ENCODE measurements at regions not wholly inside any gene's neighbourhood (a gene's known extent, or its start where the extent isn't known, plus 50 kb on each side); places are given as distances from the start of the nearest gene placed in this dataset.
"Not testable (repeated sequence)": the region's sequence is repeated elsewhere in the genome, so short reads cannot be mapped to it uniquely, and the experiment has no call there.

GRCh38 chr11:15837901-15838489 lies 518.4 kb downstream of the SOX6 start:
- no peak overlapping the region for H3K4me3 ChIP-seq (ENCODE audit: insufficient read depth, low read depth, low read length)
- H3K4me1 ChIP-seq (ENCODE audit: control insufficient read depth, insufficient read depth, low read length), result peaks cover 10% of the 10 kb centered on the region
- no peaks in the 10 kb centered on the region for H3K9me3 ChIP-seq (ENCODE audit: control insufficient read depth, low read length)
- no peak overlapping the region for H3K27ac ChIP-seq (ENCODE audit: insufficient read depth, low read depth, low read length, poor library complexity, severe bottlenecking)
- no peaks in the 10 kb centered on the region for H3K27me3 ChIP-seq (ENCODE audit: control insufficient read depth, insufficient read depth, low read length, poor library complexity, severe bottlenecking)
- H3K36me3 ChIP-seq (ENCODE audit: control insufficient read depth, insufficient read depth, low read length), result no peaks in the 10 kb centered on the region
- WGBS, 2 experiments, result 96 to 99% methylated on average over 4 of the region's 4 CpGs

GRCh38 chr11:15839061-15839460 lies 517.3 kb downstream of the SOX6 start:
- Histone ChIP-seq H3K4me1 (ENCODE audit: control insufficient read depth, insufficient read depth, low read length) (peaks cover 17% of the 10 kb centered on the region), H3K27ac (ENCODE audit: insufficient read depth, low read depth, low read length, poor library complexity, severe bottlenecking) (no peak overlapping the region), H3K9me3 (ENCODE audit: control insufficient read depth, low read length) (no peaks in the 10 kb centered on the region), H3K4me3 (ENCODE audit: insufficient read depth, low read depth, low read length) (no peak overlapping the region), H3K27me3 (ENCODE audit: control insufficient read depth, insufficient read depth, low read length, poor library complexity, severe bottlenecking) (no peaks in the 10 kb centered on the region), H3K36me3 (ENCODE audit: control insufficient read depth, insufficient read depth, low read length) (no peaks in the 10 kb centered on the region)
- whole genome bisulfite sequencing, 2 experiments, result 90 to 91% methylated on average over 3 of the region's 3 CpGs

GRCh38 chr11:15840966-15841365 lies 515.4 kb downstream of the SOX6 start:
- H3K27me3 ChIP-seq (ENCODE audit: control insufficient read depth, insufficient read depth, low read length, poor library complexity, severe bottlenecking), result no peaks in the 10 kb centered on the region
- H3K27ac ChIP-seq (ENCODE audit: insufficient read depth, low read depth, low read length, poor library complexity, severe bottlenecking), result no peak overlapping the region
- no peaks in the 10 kb centered on the region for H3K9me3 ChIP-seq (ENCODE audit: control insufficient read depth, low read length)
- H3K36me3 ChIP-seq (ENCODE audit: control insufficient read depth, insufficient read depth, low read length), result no peaks in the 10 kb centered on the region
- H3K4me3 ChIP-seq (ENCODE audit: insufficient read depth, low read depth, low read length), result no peak overlapping the region
- WGBS, 2 experiments, result 63 to 89% methylated on average over 2 of the region's 2 CpGs
- H3K4me1 ChIP-seq (ENCODE audit: control insufficient read depth, insufficient read depth, low read length), result peaks cover 30% of the 10 kb centered on the region

- H3K36me3 ChIP-seq (ENCODE audit: control insufficient read depth, insufficient read depth, low read length), result no peaks in the 10 kb centered on the region
- H3K4me1 ChIP-seq (ENCODE audit: control insufficient read depth, insufficient read depth, low read length), result peaks cover 30% of the 10 kb centered on the region
- WGBS, 2 experiments, result 94 to 95% methylated on average over 4 to 6 of the region's 6 CpGs
- H3K4me3 ChIP-seq (ENCODE audit: insufficient read depth, low read depth, low read length), result no peak overlapping the region
- no peaks in the 10 kb centered on the region for H3K27me3 ChIP-seq (ENCODE audit: control insufficient read depth, insufficient read depth, low read length, poor library complexity, severe bottlenecking)
- no peaks in the 10 kb centered on the region for H3K9me3 ChIP-seq (ENCODE audit: control insufficient read depth, low read length)
- H3K27ac ChIP-seq (ENCODE audit: insufficient read depth, low read depth, low read length, poor library complexity, severe bottlenecking), result no peak overlapping the region
Observed at GRCh38 chr11:15841931-15842740, 514.2 kb downstream of the SOX6 start.

- Histone ChIP-seq H3K27ac (ENCODE audit: insufficient read depth, low read depth, low read length, poor library complexity, severe bottlenecking) (no peak overlapping the region), H3K4me1 (ENCODE audit: control insufficient read depth, insufficient read depth, low read length) (peaks cover 30% of the 10 kb centered on the region)
Observed at GRCh38 chr11:15843309-15843872, 513.0 kb downstream of the SOX6 start.

GRCh38 chr11:15845261-15845660 lies 511.1 kb downstream of the SOX6 start:
- Histone ChIP-seq H3K4me1 (ENCODE audit: control insufficient read depth, insufficient read depth, low read length) (peaks cover 24% of the 10 kb centered on the region), H3K27ac (ENCODE audit: insufficient read depth, low read depth, low read length, poor library complexity, severe bottlenecking) (peak overlapping the region; percentile 88), H3K27me3 (ENCODE audit: control insufficient read depth, insufficient read depth, low read length, poor library complexity, severe bottlenecking) (no peaks in the 10 kb centered on the region), H3K4me3 (ENCODE audit: insufficient read depth, low read depth, low read length) (no peak overlapping the region), H3K36me3 (ENCODE audit: control insufficient read depth, insufficient read depth, low read length) (no peaks in the 10 kb centered on the region), H3K9me3 (ENCODE audit: control insufficient read depth, low read length) (no peaks in the 10 kb centered on the region)

More at GRCh38 chr11:15843309-15843872, 513.0 kb downstream of the SOX6 start:
- H3K36me3 ChIP-seq (ENCODE audit: control insufficient read depth, insufficient read depth, low read length), result no peaks in the 10 kb centered on the region
- 11 to 14% methylated on average over 8 of the region's 10 CpGs for WGBS, 2 experiments
- H3K4me3 ChIP-seq (ENCODE audit: insufficient read depth, low read depth, low read length), result no peak overlapping the region
- H3K9me3 ChIP-seq (ENCODE audit: control insufficient read depth, low read length), result no peaks in the 10 kb centered on the region
- H3K27me3 ChIP-seq (ENCODE audit: control insufficient read depth, insufficient read depth, low read length, poor library complexity, severe bottlenecking), result no peaks in the 10 kb centered on the region

GRCh38 chr11:15848631-15849168 lies 507.6 kb downstream of the SOX6 start:
- Histone ChIP-seq H3K4me1 (ENCODE audit: control insufficient read depth, insufficient read depth, low read length) (peaks cover 31% of the 10 kb centered on the region), H3K27me3 (ENCODE audit: control insufficient read depth, insufficient read depth, low read length, poor library complexity, severe bottlenecking) (no peaks in the 10 kb centered on the region), H3K36me3 (ENCODE audit: control insufficient read depth, insufficient read depth, low read length) (no peaks in the 10 kb centered on the region), H3K4me3 (ENCODE audit: insufficient read depth, low read depth, low read length) (no peak overlapping the region), H3K27ac (ENCODE audit: insufficient read depth, low read depth, low read length, poor library complexity, severe bottlenecking) (no peak overlapping the region), H3K9me3 (ENCODE audit: control insufficient read depth, low read length) (no peaks in the 10 kb centered on the region)
- 93 to 94% methylated on average over 2 of the region's 2 CpGs for WGBS, 2 experiments

GRCh38 chr11:15849257-15849656 lies 507.1 kb downstream of the SOX6 start:
- H3K4me1 ChIP-seq (ENCODE audit: control insufficient read depth, insufficient read depth, low read length), result peaks cover 26% of the 10 kb centered on the region
- 86 to 89% methylated on average over 4 of the region's 4 CpGs for WGBS, 2 experiments
- H3K27me3 ChIP-seq (ENCODE audit: control insufficient read depth, insufficient read depth, low read length, poor library complexity, severe bottlenecking), result no peaks in the 10 kb centered on the region
- no peak overlapping the region for H3K27ac ChIP-seq (ENCODE audit: insufficient read depth, low read depth, low read length, poor library complexity, severe bottlenecking)
- no peaks in the 10 kb centered on the region for H3K36me3 ChIP-seq (ENCODE audit: control insufficient read depth, insufficient read depth, low read length)
- H3K9me3 ChIP-seq (ENCODE audit: control insufficient read depth, low read length), result no peaks in the 10 kb centered on the region
- no peak overlapping the region for H3K4me3 ChIP-seq (ENCODE audit: insufficient read depth, low read depth, low read length)

GRCh38 chr11:15850335-15850734 lies 506.0 kb downstream of the SOX6 start:
- H3K27me3 ChIP-seq (ENCODE audit: control insufficient read depth, insufficient read depth, low read length, poor library complexity, severe bottlenecking); H3K36me3 ChIP-seq (ENCODE audit: control insufficient read depth, insufficient read depth, low read length): not testable (repeated sequence)

GRCh38 chr11:15851051-15851498 lies 505.3 kb downstream of the SOX6 start:
- 91 to 93% methylated on average over 5 of the region's 5 CpGs for WGBS, 2 experiments
- Histone ChIP-seq H3K4me3 (ENCODE audit: insufficient read depth, low read depth, low read length) (no peak overlapping the region), H3K36me3 (ENCODE audit: control insufficient read depth, insufficient read depth, low read length) (no peaks in the 10 kb centered on the region), H3K4me1 (ENCODE audit: control insufficient read depth, insufficient read depth, low read length) (peaks cover 16% of the 10 kb centered on the region), H3K27ac (ENCODE audit: insufficient read depth, low read depth, low read length, poor library complexity, severe bottlenecking) (no peak overlapping the region), H3K27me3 (ENCODE audit: control insufficient read depth, insufficient read depth, low read length, poor library complexity, severe bottlenecking) (no peaks in the 10 kb centered on the region), H3K9me3 (ENCODE audit: control insufficient read depth, low read length) (no peaks in the 10 kb centered on the region)

More at GRCh38 chr11:15850335-15850734, 506.0 kb downstream of the SOX6 start:
- not testable (repeated sequence) for H3K4me3 ChIP-seq (ENCODE audit: insufficient read depth, low read depth, low read length); H3K27ac ChIP-seq (ENCODE audit: insufficient read depth, low read depth, low read length, poor library complexity, severe bottlenecking); H3K9me3 ChIP-seq (ENCODE audit: control insufficient read depth, low read length)
- peaks cover 17% of the 10 kb centered on the region for H3K4me1 ChIP-seq (ENCODE audit: control insufficient read depth, insufficient read depth, low read length)

All from ectodermal cell (in vitro differentiated cells).